ENCODE measurements at regions not wholly inside any gene's neighbourhood (a gene's known extent, or its start where the extent isn't known, plus 50 kb on each side); places are given as distances from the start of the nearest gene placed in this dataset.

GRCh38 chr5:26430323-26430722, 608.1 kb downstream of the CDH9 start:
- TF ChIP-seq, protein P1, sequence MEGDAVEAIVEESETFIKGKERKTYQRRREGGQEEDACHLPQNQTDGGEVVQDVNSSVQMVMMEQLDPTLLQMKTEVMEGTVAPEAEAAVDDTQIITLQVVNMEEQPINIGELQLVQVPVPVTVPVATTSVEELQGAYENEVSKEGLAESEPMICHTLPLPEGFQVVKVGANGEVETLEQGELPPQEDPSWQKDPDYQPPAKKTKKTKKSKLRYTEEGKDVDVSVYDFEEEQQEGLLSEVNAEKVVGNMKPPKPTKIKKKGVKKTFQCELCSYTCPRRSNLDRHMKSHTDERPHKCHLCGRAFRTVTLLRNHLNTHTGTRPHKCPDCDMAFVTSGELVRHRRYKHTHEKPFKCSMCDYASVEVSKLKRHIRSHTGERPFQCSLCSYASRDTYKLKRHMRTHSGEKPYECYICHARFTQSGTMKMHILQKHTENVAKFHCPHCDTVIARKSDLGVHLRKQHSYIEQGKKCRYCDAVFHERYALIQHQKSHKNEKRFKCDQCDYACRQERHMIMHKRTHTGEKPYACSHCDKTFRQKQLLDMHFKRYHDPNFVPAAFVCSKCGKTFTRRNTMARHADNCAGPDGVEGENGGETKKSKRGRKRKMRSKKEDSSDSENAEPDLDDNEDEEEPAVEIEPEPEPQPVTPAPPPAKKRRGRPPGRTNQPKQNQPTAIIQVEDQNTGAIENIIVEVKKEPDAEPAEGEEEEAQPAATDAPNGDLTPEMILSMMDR (IDR thresholded peaks at IDR 0.05 in 8 of 11, conservative IDR thresholded peaks at IDR 0.05 in 3 of 11), result no peak
- TF ChIP-seq POLR2AphosphoS5 (IDR thresholded peaks at IDR 0.05) (no peak), POLR2A (IDR thresholded peaks at IDR 0.05) (no peak)

Data from spleen (tissue), 7 donors.